ENCODE measurements at regions not wholly inside any gene's neighbourhood (a gene's known extent, or its start where the extent isn't known, plus 50 kb on each side); places are given as distances from the start of the nearest gene placed in this dataset.
"Not testable (repeated sequence)": the region's sequence is repeated elsewhere in the genome, so short reads cannot be mapped to it uniquely, and the experiment has no call there.

- DNase-seq (ENCODE audit: low read depth in 2 of 2) = no peak
Observed at GRCh38 chr7:112937651-112938415, 147.6 kb upstream of the TMEM168 start.

GRCh38 chr7:112933598-112933997 is 143.4 kb upstream of the TMEM168 start:
- DNase-seq (ENCODE audit: low read depth in 2 of 2) = no peak

DNA sequence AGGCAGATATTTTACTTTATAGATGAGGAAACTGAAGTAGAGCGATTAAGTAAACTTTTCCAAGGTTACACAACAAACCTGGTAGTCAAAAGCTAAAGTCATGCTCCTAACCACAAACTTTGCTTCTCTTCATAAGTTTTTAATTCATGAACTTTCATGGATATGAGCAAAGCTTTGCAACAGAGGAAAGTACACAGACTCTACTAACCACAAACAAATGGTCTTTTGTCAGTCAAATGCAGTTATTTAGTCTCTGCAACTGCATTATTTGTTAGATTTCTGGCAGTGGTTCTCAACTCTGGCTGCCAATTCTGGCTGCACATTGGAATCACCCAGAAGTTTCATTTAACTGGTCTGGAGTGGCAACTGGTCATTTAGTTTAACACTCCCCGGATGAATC is 140.6 kb upstream of the TMEM168 start:
- DNase-seq (ENCODE audit: low read depth in 2 of 2) = no peak

- no peak for DNase-seq (ENCODE audit: low read depth in 2 of 2)
Observed at GRCh38 chr7:112929421-112929820, 139.2 kb upstream of the TMEM168 start.

DNA sequence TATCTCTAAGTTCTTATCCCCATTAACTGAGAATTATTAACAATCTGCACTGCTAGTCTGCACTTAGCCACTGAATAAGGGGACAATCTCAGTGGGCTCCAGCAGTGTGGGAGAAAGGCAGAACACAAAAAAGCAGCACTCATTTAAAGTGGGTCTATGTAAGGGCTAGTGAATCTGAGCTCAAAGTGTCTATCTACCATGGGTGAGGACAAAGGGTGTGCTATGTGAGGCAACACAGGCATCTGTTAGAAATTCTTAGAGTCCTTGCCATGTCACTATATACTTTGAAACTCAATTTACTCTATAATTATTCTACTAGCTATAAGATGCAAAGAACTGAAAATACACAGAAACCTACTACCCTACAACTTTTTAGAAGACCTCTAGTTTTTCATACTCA is 135.8 kb upstream of the TMEM168 start:
- DNase-seq (ENCODE audit: low read depth in 2 of 2) = no peak

- not testable (repeated sequence) for DNase-seq (ENCODE audit: low read depth in 2 of 2)
Observed at GRCh38 chr7:112922546-112922945, 132.4 kb upstream of the TMEM168 start.

GRCh38 chr7:112916431-112916830 is 126.2 kb upstream of the TMEM168 start:
- not testable (repeated sequence) for DNase-seq (ENCODE audit: low read depth in 2 of 2)

GRCh38 chr7:112908086-112908485 is 117.9 kb upstream of the TMEM168 start:
- DNase-seq (ENCODE audit: low read depth in 2 of 2) = no peak

- DNase-seq (ENCODE audit: low read depth in 2 of 2) = no peak
Observed at GRCh38 chr7:112907658-112908057, 117.5 kb upstream of the TMEM168 start.

DNA sequence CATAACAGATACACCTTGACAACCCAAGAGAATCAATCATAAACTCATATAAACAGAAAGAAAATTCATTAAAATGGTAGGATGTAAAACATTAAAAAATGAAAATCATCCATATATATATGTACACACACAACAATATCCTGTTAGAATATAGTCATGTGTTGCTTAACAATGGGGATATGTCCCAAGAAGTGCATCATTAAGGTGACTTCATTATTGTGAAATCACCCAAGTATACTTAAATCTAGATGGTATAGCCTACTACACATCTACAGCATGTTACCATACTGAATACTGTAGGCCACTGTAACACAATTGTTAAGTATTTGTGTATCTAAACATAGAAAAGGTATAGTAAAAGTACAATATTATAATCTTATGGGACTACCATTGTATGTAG is 115.8 kb upstream of the TMEM168 start:
- DNase-seq (ENCODE audit: low read depth in 2 of 2) = no peak

- DNase-seq (ENCODE audit: low read depth in 2 of 2) = no peak
Observed at GRCh38 chr7:112905413-112905812, 115.2 kb upstream of the TMEM168 start.

- peak in 1 of 2 experiments; percentile 17 for DNase-seq (ENCODE audit: low read depth in 2 of 2)
Observed at GRCh38 chr7:112898432-112899290, 108.5 kb upstream of the TMEM168 start.

DNA sequence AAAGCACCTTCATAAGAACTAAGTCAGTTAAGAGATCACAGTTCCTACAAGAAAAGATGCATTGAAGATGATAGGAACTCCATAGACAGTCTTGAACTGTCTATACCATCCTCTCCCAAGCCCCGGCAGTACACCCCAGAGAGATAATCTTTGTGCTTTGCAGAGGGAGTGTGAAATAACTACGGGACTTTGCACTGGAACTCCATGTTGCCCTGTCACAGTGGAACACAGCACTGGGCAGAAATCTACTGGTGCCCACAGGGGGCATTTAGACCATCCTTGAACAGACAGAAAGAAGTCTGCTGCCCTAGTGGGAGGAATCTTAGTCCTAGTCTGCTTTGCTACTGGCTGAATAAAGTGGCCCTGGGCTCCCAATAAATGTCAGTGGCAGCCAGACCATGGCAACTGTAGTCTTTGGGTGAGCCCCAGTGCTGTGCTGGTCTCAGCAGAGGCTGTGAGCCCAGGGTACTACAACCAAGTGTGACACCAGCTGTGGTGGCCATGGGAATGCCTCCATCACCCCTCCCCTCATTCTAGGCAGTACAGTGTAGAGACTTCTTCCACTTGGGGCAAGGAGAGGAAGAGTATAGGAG is 107.7 kb upstream of the TMEM168 start:
- no peak for DNase-seq (ENCODE audit: low read depth in 2 of 2)

- no peak for DNase-seq (ENCODE audit: low read depth in 2 of 2)
Observed at GRCh38 chr7:112896026-112896601, 105.9 kb upstream of the TMEM168 start.

- no peak for DNase-seq (ENCODE audit: low read depth in 2 of 2)
Observed at GRCh38 chr7:112892263-112892662, 102.1 kb upstream of the TMEM168 start.

- DNase-seq (ENCODE audit: low read depth in 2 of 2) = no peak
Observed at GRCh38 chr7:112891698-112892097, 101.5 kb upstream of the TMEM168 start.

GRCh38 chr7:112889834-112890438 is 99.7 kb upstream of the TMEM168 start:
- DNase-seq (ENCODE audit: low read depth in 2 of 2) = no peak

DNA sequence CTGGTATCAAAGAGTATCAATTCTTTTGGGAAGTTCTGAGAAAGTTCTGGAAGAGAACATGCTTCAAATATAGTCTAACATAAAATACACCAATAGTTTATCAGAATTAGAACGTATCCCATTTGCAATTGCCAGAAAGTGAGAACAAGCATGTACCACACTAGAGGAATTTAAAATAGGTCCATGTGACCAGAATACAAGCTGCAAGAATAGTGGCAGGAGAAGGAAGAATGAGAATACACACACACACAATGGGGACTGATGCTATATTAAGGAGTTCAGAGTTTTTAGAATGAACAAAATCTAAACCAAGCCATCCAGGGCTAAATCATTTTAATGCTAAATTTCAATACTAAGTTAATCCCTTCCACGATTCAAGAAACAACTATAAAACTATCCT is 99.1 kb upstream of the TMEM168 start:
- no peak for DNase-seq (ENCODE audit: low read depth in 2 of 2)

DNA sequence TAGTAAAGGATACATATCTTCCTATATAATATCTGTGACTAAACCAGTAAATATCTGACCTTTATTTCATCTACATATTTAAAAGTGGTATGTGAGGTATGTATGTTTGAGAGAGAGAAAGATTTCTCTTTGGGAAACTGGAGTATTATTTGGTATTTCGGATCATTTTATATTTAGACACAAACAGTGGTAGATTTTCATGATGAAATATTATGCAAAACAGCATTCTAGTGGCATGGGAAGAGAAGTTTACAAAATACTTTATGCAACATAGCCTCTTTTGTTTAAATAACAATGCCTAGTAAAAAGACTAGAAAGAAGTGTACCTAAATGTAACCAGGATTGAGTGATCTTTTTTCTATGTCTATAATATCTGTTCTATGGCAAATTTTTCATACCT is 98.6 kb upstream of the TMEM168 start:
- no peak for DNase-seq (ENCODE audit: low read depth in 2 of 2)

DNA sequence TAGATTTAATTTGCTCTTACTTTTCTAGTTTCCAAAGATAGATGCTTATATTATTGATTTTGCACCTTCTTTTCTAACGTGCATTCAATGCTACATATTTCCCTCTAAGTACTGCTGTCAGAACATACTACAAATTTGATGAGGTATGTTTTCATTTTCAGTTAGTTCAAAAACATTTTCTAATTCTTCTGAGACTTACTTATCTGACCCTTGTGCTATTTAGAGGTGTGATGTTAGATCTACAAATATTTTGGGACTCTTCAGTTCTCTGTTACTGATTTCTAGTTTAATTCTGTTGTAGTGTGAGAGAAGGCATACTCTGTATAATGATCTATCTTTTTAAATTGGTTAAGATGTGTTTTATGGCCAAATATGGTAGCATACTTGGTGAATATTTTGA is 97.8 kb upstream of the TMEM168 start:
- no peak for DNase-seq (ENCODE audit: low read depth in 2 of 2)

DNA sequence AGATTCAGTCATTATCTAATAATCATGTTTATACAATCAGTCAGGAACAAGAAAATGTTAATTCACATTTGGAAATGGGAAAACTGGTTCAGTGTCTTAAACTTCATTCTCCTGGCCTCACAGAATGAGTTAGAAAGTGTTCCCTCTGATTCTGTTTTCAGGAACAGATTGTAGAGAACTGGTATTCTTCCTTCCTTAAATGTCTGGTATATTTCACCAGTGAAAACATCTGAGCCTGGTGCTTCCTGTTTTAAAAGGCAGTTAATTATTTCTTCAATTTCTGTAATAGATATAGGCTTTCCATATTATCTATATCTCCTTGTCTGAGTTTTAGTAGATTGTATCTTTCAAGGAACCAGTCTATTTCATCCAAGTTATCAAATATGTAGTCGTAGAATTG is 97.1 kb upstream of the TMEM168 start:
- DNase-seq (ENCODE audit: low read depth in 2 of 2) = no peak

GRCh38 chr7:112886208-112886607 is 96.0 kb upstream of the TMEM168 start:
- DNase-seq (ENCODE audit: low read depth in 2 of 2) = no peak

All from stimulated activated CD4-positive, alpha-beta T cell treated with anti-CD3 and anti-CD28 coated beads, Interleukin-12 subunit alpha, Interleukin-12 subunit beta, amount 100 ng/mL, for 24 hours (primary cell).